Hepatocyte (in vitro differentiated cells): ENCODE measurements at regions not wholly inside any gene's neighbourhood (a gene's known extent, or its start where the extent isn't known, plus 50 kb on each side); places are given as distances from the start of the nearest gene placed in this dataset.

Source experiments
- DNase-seq: peaks from one replicate; pipeline ENCODE4 v3.0.0-alpha.2; 2016; ENCODE audit warnings: low spot score
- H2AFZ ChIP-seq: fragments of 200-600 bp; sonication (generic); 2 replicates; pipeline ENCODE4 v1.6.0; 2016; ENCODE audit warnings: antibody characterized with exemption, mild to moderate bottlenecking
- H3K27ac ChIP-seq: fragments of 200-600 bp; sonication (generic); 2 replicates; pipeline ENCODE4 v1.5.1; 2016; ENCODE audit warnings: mild to moderate bottlenecking
- H3K27me3 ChIP-seq: fragments of 200-600 bp; sonication (generic); 2 replicates; pipeline ENCODE4 v1.6.1; 2016
- H3K36me3 ChIP-seq: fragments of 200-600 bp; sonication (generic); replicated peaks from 2 replicates; pipeline ENCODE4 v1.5.1; 2016; ENCODE audit warnings: low read depth; ENCODE audit not compliant: insufficient read depth
- H3K4me1 ChIP-seq: fragments of 200-600 bp; sonication (generic); 2 replicates; pipeline ENCODE4 v1.5.1; 2016; ENCODE audit warnings: mild to moderate bottlenecking, moderate library complexity; ENCODE audit not compliant: insufficient read depth
- H3K4me2 ChIP-seq: fragments of 200-600 bp; sonication (generic); 2 replicates; pipeline ENCODE4 v1.6.0; 2016
- H3K4me3 ChIP-seq: fragments of 200-600 bp; sonication (generic); 2 replicates; pipeline ENCODE4 v1.5.1; 2016; ENCODE audit warnings: mild to moderate bottlenecking
- H3K79me2 ChIP-seq: fragments of 200-600 bp; sonication (generic); 2 replicates; pipeline ENCODE4 v1.6.0; 2017; ENCODE audit warnings: mild to moderate bottlenecking
- H3K9me2 ChIP-seq: fragments of 200-600 bp; sonication (generic); replicated peaks from 2 replicates; pipeline ENCODE4 v1.6.0; 2017; ENCODE audit warnings: mild to moderate bottlenecking; ENCODE audit not compliant: insufficient read depth
- H3K9me3 ChIP-seq: fragments of 200-600 bp; sonication (generic); 2 replicates; pipeline ENCODE4 v1.5.1; 2016; ENCODE audit warnings: low read depth, mild to moderate bottlenecking
- H4K20me1 ChIP-seq: fragments of 200-600 bp; sonication (generic); 2 replicates; pipeline ENCODE4 v1.6.0; 2016; ENCODE audit warnings: mild to moderate bottlenecking; ENCODE audit not compliant: insufficient read depth, poor library complexity, severe bottlenecking
- CTCF ChIP-seq: fragments of 200-600 bp; sonication (generic); IDR thresholded peaks from 2 replicates; pipeline ENCODE4 v1.5.1; 2016; ENCODE audit warnings: antibody characterized with exemption, mild to moderate bottlenecking; ENCODE audit not compliant: poor library complexity
- EZH2 ChIP-seq: fragments of 200-600 bp; sonication (generic); IDR thresholded peaks from 2 replicates; pipeline ENCODE4 v1.6.1; 2016; ENCODE audit warnings: antibody characterized with exemption, mild to moderate bottlenecking, borderline replicate concordance
- EZH2phosphoT487 ChIP-seq: fragments of 200-600 bp; sonication (generic); IDR thresholded peaks from one replicate; pipeline ENCODE4 v1.6.1; 2018; ENCODE audit warnings: antibody characterized with exemption, mild to moderate bottlenecking, low read depth, moderate library complexity; ENCODE audit not compliant: unreplicated experiment, severe bottlenecking
- WGBS: methylation state at CpG from one replicate; pipeline ENCODE4 v1.1.6; 2016; ENCODE audit warnings: low lambda C conversion rate; ENCODE audit errors: missing lambda C conversion rate; 5-methylcytosine and 5-hydroxymethylcytosine counted together

DNA sequence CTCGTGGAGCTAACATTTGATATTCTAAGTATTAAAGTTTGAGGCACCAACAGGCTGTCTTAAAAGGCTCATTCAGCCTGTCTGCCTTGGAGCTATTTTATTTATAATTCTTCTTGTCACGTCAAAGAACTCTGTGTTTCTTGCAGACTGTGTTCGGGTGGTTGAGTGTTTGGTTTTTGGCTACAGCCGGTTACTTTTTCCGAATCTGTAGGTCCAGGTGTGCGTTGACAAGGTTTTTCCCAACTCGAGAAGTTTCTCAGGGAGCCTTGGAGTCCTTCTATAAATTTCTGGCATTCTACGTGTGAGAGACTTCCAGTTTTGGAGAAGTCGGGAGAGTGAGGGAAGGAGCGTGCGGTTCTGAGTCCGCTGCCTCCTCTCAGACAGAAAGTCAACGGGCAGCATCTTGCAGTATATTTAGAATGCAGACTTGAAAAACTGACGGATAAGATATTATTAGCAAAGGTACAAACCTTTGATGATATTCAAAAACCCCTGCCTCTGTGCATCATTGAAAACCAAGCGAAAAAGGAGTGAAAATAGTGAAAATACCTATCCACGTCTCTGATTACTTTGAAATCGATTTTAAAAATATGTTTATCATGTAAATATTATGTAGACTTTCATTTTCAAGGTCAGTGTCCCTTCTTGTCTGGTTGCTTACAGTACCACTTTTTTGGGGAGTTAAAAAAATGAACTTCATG, 85.2 kb upstream of the PPARA start:
- H3K4me1 ChIP-seq: peaks cover 3% of the 10 kb centered on the region
- no peak overlapping the region for H3K27ac ChIP-seq
- H3K9me3 ChIP-seq: no peaks in the 10 kb centered on the region
- no peak overlapping the region for H2AFZ ChIP-seq
- no peaks in the 10 kb centered on the region for H4K20me1 ChIP-seq
- 91% methylated on average over 17 of the region's 17 CpGs for WGBS
- TF ChIP-seq EZH2phosphoT487: no peak
- no peak for DNase-seq
- no peaks in the 10 kb centered on the region for H3K9me2 ChIP-seq
- no peaks in the 10 kb centered on the region for H3K36me3 ChIP-seq
- H3K27me3 ChIP-seq: peaks cover 94% of the 10 kb centered on the region
- H3K4me2 ChIP-seq: no peak overlapping the region
- peaks cover 3% of the 10 kb centered on the region for H3K79me2 ChIP-seq
- H3K4me3 ChIP-seq: no peak overlapping the region

GRCh38 chr22:46065691-46066454, 84.5 kb upstream of the PPARA start:
- Histone ChIP-seq H3K4me1 (peaks cover 3% of the 10 kb centered on the region), H2AFZ (no peak overlapping the region), H3K4me3 (no peak overlapping the region), H3K79me2 (peaks cover 3% of the 10 kb centered on the region), H4K20me1 (no peaks in the 10 kb centered on the region), H3K36me3 (no peaks in the 10 kb centered on the region), H3K27ac (no peak overlapping the region), H3K9me2 (no peaks in the 10 kb centered on the region), H3K9me3 (no peaks in the 10 kb centered on the region), H3K4me2 (no peak overlapping the region), H3K27me3 (peaks cover 90% of the 10 kb centered on the region)
- TF ChIP-seq CTCF (no peak), EZH2phosphoT487 (no peak), EZH2 (no peak)
- WGBS: 94% methylated on average over 2 of the region's 2 CpGs
- DNase-seq: no peak

DNA sequence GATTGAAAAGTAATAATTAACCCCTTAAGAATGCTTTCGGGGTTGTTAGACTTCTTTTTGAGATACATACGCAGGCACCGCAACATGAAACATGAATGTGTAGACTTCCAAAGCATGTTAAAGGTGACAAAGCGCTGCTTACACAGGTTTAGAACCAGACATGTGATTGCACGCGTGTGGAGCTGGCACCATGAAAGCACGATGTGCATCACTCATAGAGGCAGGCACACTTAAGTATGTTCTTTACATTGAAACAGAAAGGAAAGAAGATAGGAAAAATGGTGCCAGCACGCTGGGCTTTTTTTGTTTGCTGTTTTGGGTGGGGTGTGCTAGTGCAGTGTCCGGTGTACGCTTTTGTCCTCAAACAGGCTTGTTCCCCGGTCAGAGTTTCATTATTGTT, 83.6 kb upstream of the PPARA start:
- TF ChIP-seq CTCF (no peak), EZH2phosphoT487 (no peak), EZH2 (no peak)
- no peak overlapping the region for H3K4me3 ChIP-seq
- H3K27me3 ChIP-seq: peaks cover 87% of the 10 kb centered on the region
- peaks cover 3% of the 10 kb centered on the region for H3K4me1 ChIP-seq
- H3K9me3 ChIP-seq: no peaks in the 10 kb centered on the region
- H3K4me2 ChIP-seq: no peak overlapping the region
- no peak overlapping the region for H2AFZ ChIP-seq
- H3K36me3 ChIP-seq: no peaks in the 10 kb centered on the region
- peaks cover 3% of the 10 kb centered on the region for H3K79me2 ChIP-seq
- no peaks in the 10 kb centered on the region for H3K9me2 ChIP-seq
- H4K20me1 ChIP-seq: no peaks in the 10 kb centered on the region
- 95% methylated on average over 11 of the region's 11 CpGs for WGBS
- no peak for DNase-seq
- H3K27ac ChIP-seq: no peak overlapping the region
